GM23338 (cell line): ENCODE measurements at regions not wholly inside any gene's neighbourhood (a gene's known extent, or its start where the extent isn't known, plus 50 kb on each side); places are given as distances from the start of the nearest gene placed in this dataset.

Source experiments
- ATAC-seq: fragments of 200-7000 bp; cut with Tn5 transposase; 3 replicates; pipeline ENCODE4 v1.9.1; 2020
- DNase-seq: peaks from one replicate; pipeline ENCODE4 v3.0.0-alpha.2; 2015; ENCODE audit warnings: low spot score
- H2AFZ ChIP-seq: fragments of 200-600 bp; sonication (generic); 2 replicates; pipeline ENCODE4 v1.8.0; 2016; ENCODE audit warnings: antibody characterized with exemption, mild to moderate bottlenecking, moderate library complexity
- H3F3A ChIP-seq: fragments of 200-600 bp; sonication (generic); replicated peaks from 2 replicates; pipeline ENCODE4 v1.8.0; 2017; ENCODE audit warnings: antibody characterized with exemption, mixed run types, low read depth
- H3K27ac ChIP-seq: fragments of 200-600 bp; sonication (generic); 2 replicates; pipeline ENCODE4 v1.6.1; 2016; ENCODE audit warnings: low read depth
- H3K27me3 ChIP-seq: fragments of 200-600 bp; sonication (generic); 2 replicates; pipeline ENCODE4 v1.8.0; 2016; ENCODE audit warnings: mild to moderate bottlenecking, mixed run types, moderate library complexity; ENCODE audit not compliant: insufficient read depth
- H3K36me3 ChIP-seq: fragments of 200-600 bp; sonication (generic); 2 replicates; pipeline ENCODE4 v1.8.0; 2016; ENCODE audit warnings: mild to moderate bottlenecking; ENCODE audit not compliant: insufficient read depth
- H3K4me1 ChIP-seq: fragments of 200-600 bp; sonication (generic); 2 replicates; pipeline ENCODE4 v1.8.0; 2016; ENCODE audit warnings: mild to moderate bottlenecking, moderate library complexity; ENCODE audit not compliant: insufficient read depth
- H3K4me2 ChIP-seq: fragments of 200-600 bp; sonication (generic); 2 replicates; pipeline ENCODE4 v1.7.1; 2017; ENCODE audit warnings: mixed run types
- H3K4me3 ChIP-seq: fragments of 200-600 bp; sonication (generic); 2 replicates; pipeline ENCODE4 v1.6.1; 2016; ENCODE audit warnings: mixed run types
- H3K79me2 ChIP-seq: fragments of 200-600 bp; sonication (generic); replicated peaks from 2 replicates; pipeline ENCODE4 v1.8.0; 2017; ENCODE audit warnings: mild to moderate bottlenecking; ENCODE audit not compliant: insufficient read depth
- H3K9me2 ChIP-seq: fragments of 200-600 bp; sonication (generic); 2 replicates; pipeline ENCODE4 v1.8.0; 2017; ENCODE audit not compliant: insufficient read depth
- H4K20me1 ChIP-seq: fragments of 200-600 bp; sonication (generic); replicated peaks from 2 replicates; pipeline ENCODE4 v1.8.0; 2017; ENCODE audit warnings: mild to moderate bottlenecking; ENCODE audit not compliant: insufficient read depth
- H3K27ac Mint-ChIP-seq: 2 replicates; pipeline ENCODE4 v1.8.0; 2020; ENCODE audit warnings: inconsistent platforms, mild to moderate bottlenecking, moderate library complexity, mixed read lengths
- H3K27me3 Mint-ChIP-seq: 3 replicates; pipeline ENCODE4 v1.8.0; 2022; ENCODE audit warnings: low read depth, mild to moderate bottlenecking, moderate library complexity, mixed read lengths, inconsistent platforms; ENCODE audit not compliant: insufficient read depth, poor library complexity
- H3K36me3 Mint-ChIP-seq: 3 replicates; pipeline ENCODE4 v1.8.0; 2021; ENCODE audit warnings: low read depth, mild to moderate bottlenecking, inconsistent platforms, moderate library complexity, mixed read lengths
- H3K4me1 Mint-ChIP-seq: 3 replicates; pipeline ENCODE4 v1.8.0; 2020; ENCODE audit warnings: mild to moderate bottlenecking, inconsistent platforms, mixed read lengths
- H3K4me3 Mint-ChIP-seq: 3 replicates; pipeline ENCODE4 v1.8.0; 2021; ENCODE audit warnings: moderate library complexity, mild to moderate bottlenecking, inconsistent platforms, mixed read lengths
- H3K9me3 Mint-ChIP-seq: 3 replicates; pipeline ENCODE4 v1.8.0; 2020; ENCODE audit warnings: moderate library complexity, mild to moderate bottlenecking, inconsistent platforms, mixed read lengths
- CREB1 ChIP-seq: fragments of 250-450 bp; sonication (Bioruptor Pico); IDR thresholded peaks from 2 replicates; pipeline ENCODE4 v1.5.0; 2020; ENCODE audit warnings: low read depth, mild to moderate bottlenecking, moderate library complexity
- EZH2 ChIP-seq: fragments of 200-600 bp; sonication (generic); IDR thresholded peaks from one replicate; pipeline ENCODE4 v1.8.0; 2017; ENCODE audit warnings: antibody characterized with exemption, mild to moderate bottlenecking, low read depth; ENCODE audit not compliant: unreplicated experiment
- EZH2phosphoT487 ChIP-seq: fragments of 200-600 bp; sonication (generic); IDR thresholded peaks from one replicate; pipeline ENCODE4 v1.8.1; 2018; ENCODE audit warnings: antibody characterized with exemption; ENCODE audit not compliant: unreplicated experiment
- JUNB ChIP-seq: IDR thresholded peaks from one replicate; pipeline ENCODE4 v1.6.1; 2016; ENCODE audit warnings: antibody characterized with exemption; ENCODE audit not compliant: unreplicated experiment
- NANOG ChIP-seq: IDR thresholded peaks from 2 replicates; pipeline ENCODE4 v1.6.1; 2016; ENCODE audit warnings: antibody characterized with exemption, borderline replicate concordance
- POLR2AphosphoS5 ChIP-seq: IDR thresholded peaks from 2 replicates; pipeline ENCODE4 v1.6.1; 2016; ENCODE audit warnings: antibody characterized with exemption, low read depth
- STAT1 ChIP-seq: IDR thresholded peaks from one replicate; pipeline ENCODE4 v1.6.1; 2016; ENCODE audit warnings: antibody characterized with exemption; ENCODE audit not compliant: unreplicated experiment
- ZNF114 ChIP-seq: fragments of 250-450 bp; sonication (Bioruptor Pico); IDR thresholded peaks from 2 replicates; pipeline ENCODE4 v1.5.0; 2020; ENCODE audit warnings: mild to moderate bottlenecking, moderate library complexity
- ZNF331 ChIP-seq: fragments of 250-450 bp; sonication (Bioruptor Pico); IDR thresholded peaks from 2 replicates; pipeline ENCODE4 v1.5.0; 2020; ENCODE audit warnings: low read depth, mild to moderate bottlenecking, moderate library complexity
- TF ChIP-seq, protein P1 (sequence below): IDR thresholded peaks from 2 replicates; pipeline ENCODE4 v1.6.1; 2016; ENCODE audit warnings: antibody characterized with exemption
- TF ChIP-seq, protein P2 (sequence below), 2 experiments: fragments of 200-600 bp in 1 of 2; sonication (generic) in 1 of 2; conservative IDR thresholded peaks; 2 replicates each; pipeline versions ENCODE4 v1.5.1 to v1.6.1; 2016 to 2017; ENCODE audit warnings: antibody characterized with exemption in 2 of 2, low read depth in 2 of 2, mild to moderate bottlenecking in 2 of 2, moderate library complexity in 1 of 2
- TF ChIP-seq, protein P3 (sequence below): IDR thresholded peaks from one replicate; pipeline ENCODE4 v1.6.1; 2018; ENCODE audit warnings: antibody characterized with exemption; ENCODE audit not compliant: unreplicated experiment

DNA sequence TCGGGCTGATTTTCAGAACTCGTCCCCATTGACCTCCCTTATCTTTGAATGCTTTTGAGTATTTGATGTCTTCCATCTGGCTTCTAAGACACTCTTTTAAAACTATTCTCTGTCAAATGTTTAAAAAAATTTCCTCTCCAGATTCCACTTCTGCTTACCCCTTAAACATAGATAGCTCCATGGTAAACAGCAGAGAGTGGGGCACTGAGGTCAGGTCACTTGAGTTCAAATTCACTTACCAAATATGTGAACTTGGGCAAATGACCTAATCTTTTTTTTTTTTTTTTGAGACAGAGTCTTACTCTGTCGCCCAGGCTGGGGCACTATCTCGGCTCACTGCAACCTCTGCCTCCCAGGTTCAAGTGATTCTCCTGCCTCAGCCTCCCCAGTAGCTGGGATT, 126.8 kb upstream of the CPSF6 start:
- Histone ChIP-seq H3K27me3 (no peaks in the 10 kb centered on the region), H3K9me2 (peaks cover 10% of the 10 kb centered on the region; the same call in 1 of the 2 replicates), H3K4me3 (no peak overlapping the region), H3K27ac (no peak overlapping the region), H3K79me2 (no peaks in the 10 kb centered on the region), H3K4me2 (no peak overlapping the region), H2AFZ (no peak overlapping the region), H3F3A (no peaks in the 10 kb centered on the region), H3K4me1 (peaks cover 19% of the 10 kb centered on the region), H3K36me3 (no peaks in the 10 kb centered on the region), H4K20me1 (no peaks in the 10 kb centered on the region)
- DNase-seq (no peak), ATAC-seq (no peak)
- H3K27ac Mint-ChIP-seq = no peak overlapping the region
- no peaks in the 10 kb centered on the region for H3K27me3 Mint-ChIP-seq
- H3K4me1 Mint-ChIP-seq = peaks cover 17% of the 10 kb centered on the region
- peaks cover 2% of the 10 kb centered on the region; the same call in 1 of the 3 replicates for H3K9me3 Mint-ChIP-seq
- no peak overlapping the region for H3K4me3 Mint-ChIP-seq
- H3K36me3 Mint-ChIP-seq = no peaks in the 10 kb centered on the region
- TF ChIP-seq STAT1 (no peak), EZH2 (no peak), EZH2phosphoT487 (no peak), ZNF331 (CRISPR knock-in tag) (no peak), ZNF114 (no peak), POLR2AphosphoS5 (no peak), NANOG (no peak), JUNB (no peak)
- TF ChIP-seq, protein P1, sequence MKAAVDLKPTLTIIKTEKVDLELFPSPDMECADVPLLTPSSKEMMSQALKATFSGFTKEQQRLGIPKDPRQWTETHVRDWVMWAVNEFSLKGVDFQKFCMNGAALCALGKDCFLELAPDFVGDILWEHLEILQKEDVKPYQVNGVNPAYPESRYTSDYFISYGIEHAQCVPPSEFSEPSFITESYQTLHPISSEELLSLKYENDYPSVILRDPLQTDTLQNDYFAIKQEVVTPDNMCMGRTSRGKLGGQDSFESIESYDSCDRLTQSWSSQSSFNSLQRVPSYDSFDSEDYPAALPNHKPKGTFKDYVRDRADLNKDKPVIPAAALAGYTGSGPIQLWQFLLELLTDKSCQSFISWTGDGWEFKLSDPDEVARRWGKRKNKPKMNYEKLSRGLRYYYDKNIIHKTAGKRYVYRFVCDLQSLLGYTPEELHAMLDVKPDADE = no peak

DNA sequence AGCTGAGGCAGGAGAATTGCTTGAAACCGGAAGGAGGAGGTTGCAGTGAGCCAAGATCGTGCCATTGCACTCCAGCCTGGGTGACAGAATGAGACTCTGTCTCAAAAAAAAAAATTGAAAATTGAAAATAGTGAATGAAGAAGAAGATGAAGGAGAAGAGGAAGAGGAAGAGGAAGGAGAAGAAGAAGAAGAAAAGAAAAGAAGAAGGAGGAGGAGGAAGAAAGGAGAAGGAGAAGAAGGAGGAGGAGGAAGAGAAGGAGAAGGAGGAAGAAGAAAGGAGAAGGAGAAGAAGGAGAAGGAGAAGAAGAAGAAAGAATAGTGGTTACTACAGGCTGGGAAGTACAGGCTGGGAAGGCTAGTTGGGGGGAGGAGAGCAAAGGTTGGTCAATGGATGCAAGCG, 124.3 kb upstream of the CPSF6 start:
- Histone ChIP-seq H3K79me2 (no peaks in the 10 kb centered on the region), H3K27ac (no peak overlapping the region), H3K4me1 (peaks cover 9% of the 10 kb centered on the region), H3K36me3 (no peaks in the 10 kb centered on the region), H2AFZ (no peak overlapping the region), H3K27me3 (no peaks in the 10 kb centered on the region), H3F3A (no peaks in the 10 kb centered on the region), H3K9me2 (peaks cover 7% of the 10 kb centered on the region; the same call in 1 of the 2 replicates), H4K20me1 (no peaks in the 10 kb centered on the region), H3K4me2 (no peak overlapping the region), H3K4me3 (no peak overlapping the region)
- ATAC-seq (no peak), DNase-seq (no peak)
- H3K27me3 Mint-ChIP-seq = no peaks in the 10 kb centered on the region
- H3K4me1 Mint-ChIP-seq = peaks cover 5% of the 10 kb centered on the region
- no peak overlapping the region for H3K4me3 Mint-ChIP-seq
- no peak for TF ChIP-seq ZNF331 (CRISPR knock-in tag)
- TF ChIP-seq, protein P2, sequence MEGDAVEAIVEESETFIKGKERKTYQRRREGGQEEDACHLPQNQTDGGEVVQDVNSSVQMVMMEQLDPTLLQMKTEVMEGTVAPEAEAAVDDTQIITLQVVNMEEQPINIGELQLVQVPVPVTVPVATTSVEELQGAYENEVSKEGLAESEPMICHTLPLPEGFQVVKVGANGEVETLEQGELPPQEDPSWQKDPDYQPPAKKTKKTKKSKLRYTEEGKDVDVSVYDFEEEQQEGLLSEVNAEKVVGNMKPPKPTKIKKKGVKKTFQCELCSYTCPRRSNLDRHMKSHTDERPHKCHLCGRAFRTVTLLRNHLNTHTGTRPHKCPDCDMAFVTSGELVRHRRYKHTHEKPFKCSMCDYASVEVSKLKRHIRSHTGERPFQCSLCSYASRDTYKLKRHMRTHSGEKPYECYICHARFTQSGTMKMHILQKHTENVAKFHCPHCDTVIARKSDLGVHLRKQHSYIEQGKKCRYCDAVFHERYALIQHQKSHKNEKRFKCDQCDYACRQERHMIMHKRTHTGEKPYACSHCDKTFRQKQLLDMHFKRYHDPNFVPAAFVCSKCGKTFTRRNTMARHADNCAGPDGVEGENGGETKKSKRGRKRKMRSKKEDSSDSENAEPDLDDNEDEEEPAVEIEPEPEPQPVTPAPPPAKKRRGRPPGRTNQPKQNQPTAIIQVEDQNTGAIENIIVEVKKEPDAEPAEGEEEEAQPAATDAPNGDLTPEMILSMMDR (conservative IDR thresholded peaks at IDR 0.05; ENCODE audit: low read depth in 2 of 2) = no peak
- TF ChIP-seq, protein P3, sequence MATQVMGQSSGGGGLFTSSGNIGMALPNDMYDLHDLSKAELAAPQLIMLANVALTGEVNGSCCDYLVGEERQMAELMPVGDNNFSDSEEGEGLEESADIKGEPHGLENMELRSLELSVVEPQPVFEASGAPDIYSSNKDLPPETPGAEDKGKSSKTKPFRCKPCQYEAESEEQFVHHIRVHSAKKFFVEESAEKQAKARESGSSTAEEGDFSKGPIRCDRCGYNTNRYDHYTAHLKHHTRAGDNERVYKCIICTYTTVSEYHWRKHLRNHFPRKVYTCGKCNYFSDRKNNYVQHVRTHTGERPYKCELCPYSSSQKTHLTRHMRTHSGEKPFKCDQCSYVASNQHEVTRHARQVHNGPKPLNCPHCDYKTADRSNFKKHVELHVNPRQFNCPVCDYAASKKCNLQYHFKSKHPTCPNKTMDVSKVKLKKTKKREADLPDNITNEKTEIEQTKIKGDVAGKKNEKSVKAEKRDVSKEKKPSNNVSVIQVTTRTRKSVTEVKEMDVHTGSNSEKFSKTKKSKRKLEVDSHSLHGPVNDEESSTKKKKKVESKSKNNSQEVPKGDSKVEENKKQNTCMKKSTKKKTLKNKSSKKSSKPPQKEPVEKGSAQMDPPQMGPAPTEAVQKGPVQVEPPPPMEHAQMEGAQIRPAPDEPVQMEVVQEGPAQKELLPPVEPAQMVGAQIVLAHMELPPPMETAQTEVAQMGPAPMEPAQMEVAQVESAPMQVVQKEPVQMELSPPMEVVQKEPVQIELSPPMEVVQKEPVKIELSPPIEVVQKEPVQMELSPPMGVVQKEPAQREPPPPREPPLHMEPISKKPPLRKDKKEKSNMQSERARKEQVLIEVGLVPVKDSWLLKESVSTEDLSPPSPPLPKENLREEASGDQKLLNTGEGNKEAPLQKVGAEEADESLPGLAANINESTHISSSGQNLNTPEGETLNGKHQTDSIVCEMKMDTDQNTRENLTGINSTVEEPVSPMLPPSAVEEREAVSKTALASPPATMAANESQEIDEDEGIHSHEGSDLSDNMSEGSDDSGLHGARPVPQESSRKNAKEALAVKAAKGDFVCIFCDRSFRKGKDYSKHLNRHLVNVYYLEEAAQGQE = no peak
- TF ChIP-seq CREB1 = no peak
- no peak for TF ChIP-seq JUNB
- no peak for TF ChIP-seq ZNF114
- no peak for TF ChIP-seq EZH2phosphoT487
- TF ChIP-seq, protein P1 = no peak
- TF ChIP-seq EZH2 = no peak
- H3K9me3 Mint-ChIP-seq = peaks cover 2% of the 10 kb centered on the region; the same call in 1 of the 3 replicates
- H3K27ac Mint-ChIP-seq = no peak overlapping the region
- no peaks in the 10 kb centered on the region for H3K36me3 Mint-ChIP-seq
